Colonic mucosa (tissue), 4 donors: ENCODE measurements at regions not wholly inside any gene's neighbourhood (a gene's known extent, or its start where the extent isn't known, plus 50 kb on each side); places are given as distances from the start of the nearest gene placed in this dataset.

Experiments
- DNase-seq: peaks from one replicate; pipeline ENCODE4 v3.0.0-alpha.2; 2020
- H3K27ac ChIP-seq: fragments of 200-600 bp; one replicate; pipeline ENCODE4 v1.8.0; 2021
- H3K27me3 ChIP-seq: fragments of 200-600 bp; one replicate; pipeline ENCODE4 v1.8.0; 2021
- H3K36me3 ChIP-seq: fragments of 200-600 bp; one replicate; pipeline ENCODE4 v1.8.0; 2021
- H3K4me1 ChIP-seq: fragments of 200-600 bp; one replicate; pipeline ENCODE4 v1.8.0; 2021; ENCODE audit warnings: mild to moderate bottlenecking
- H3K4me3 ChIP-seq: fragments of 200-600 bp; one replicate; pipeline ENCODE4 v1.8.0; 2021
- H3K9ac ChIP-seq, 2 donors: one replicate each; pipeline ENCODE4 v1.7.0; 2013; ENCODE audit warnings: control low read depth in 2 of 2, low read depth in 2 of 2, low read length in 2 of 2
- H3K9me3 ChIP-seq: fragments of 200-600 bp; one replicate; pipeline ENCODE4 v1.8.0; 2021
- intact Hi-C: fragments of 100-400 bp; cut with DNase I; formaldehyde crosslinking; loops from one replicate; pipeline ENCODE4 v1.14.1; 2022
- TF ChIP-seq, protein P1 (sequence below): fragments of 200-600 bp; IDR thresholded peaks from one replicate; pipeline ENCODE4 v1.8.0; 2022; ENCODE audit warnings: antibody characterized with exemption, mild to moderate bottlenecking
- donor health status: healthy.
- donor health status: DM: no; HTN: no; CAD: no.
- donor health status: DM: no; HTN: no; CAD: no.

DNA sequence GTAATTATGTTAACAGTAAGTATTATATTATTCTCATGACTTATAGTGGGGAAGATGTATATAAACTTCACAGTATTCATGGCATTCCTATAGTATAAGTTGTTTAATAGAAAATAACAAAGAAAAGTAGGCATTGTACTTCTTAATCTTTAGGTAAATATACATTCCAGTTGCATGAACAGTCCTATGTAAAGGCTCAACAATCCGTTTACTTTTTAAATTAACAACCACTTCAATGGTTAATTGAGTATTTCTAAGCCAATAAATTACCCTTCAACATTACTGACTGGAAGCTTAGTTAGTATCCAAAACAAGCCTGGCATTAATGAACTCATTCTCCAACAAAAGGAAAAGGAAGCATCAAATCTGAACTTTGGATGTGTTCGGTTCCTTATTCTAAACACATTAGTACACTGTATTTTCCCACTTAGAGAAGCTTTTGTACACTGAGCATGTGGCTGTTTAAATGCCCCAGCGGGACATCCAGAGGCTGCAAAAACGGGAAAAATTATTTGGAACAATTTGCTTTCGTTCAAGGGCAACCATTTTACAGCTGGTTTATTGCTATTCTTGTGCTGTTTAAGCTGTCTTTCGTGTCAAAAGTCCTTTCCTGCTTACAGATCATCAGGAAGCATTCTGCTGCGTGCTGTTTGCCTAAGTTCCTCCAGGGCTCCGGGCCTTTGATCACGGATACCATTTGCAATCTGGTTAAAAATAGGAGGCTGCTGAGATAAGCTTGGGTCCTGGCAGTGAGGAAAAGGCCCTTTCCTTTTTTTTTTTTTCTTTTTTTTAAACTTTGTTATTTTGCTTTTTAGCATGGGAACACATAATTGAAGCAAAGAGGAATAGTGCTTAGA is 460.3 kb downstream of the SPRY1 start:
- no peaks in the 10 kb centered on the region for H3K36me3 ChIP-seq
- H3K9ac ChIP-seq, result no peak overlapping the region
- H3K4me1 ChIP-seq, result no peaks in the 10 kb centered on the region
- H3K9me3 ChIP-seq, result no peaks in the 10 kb centered on the region
- intact Hi-C loops, result no loop called here
- peak overlapping the region; percentile 3 for H3K27ac ChIP-seq
- DNase-seq, result peak; percentile 48
- H3K4me3 ChIP-seq, result no peak overlapping the region
- TF ChIP-seq, protein P1, sequence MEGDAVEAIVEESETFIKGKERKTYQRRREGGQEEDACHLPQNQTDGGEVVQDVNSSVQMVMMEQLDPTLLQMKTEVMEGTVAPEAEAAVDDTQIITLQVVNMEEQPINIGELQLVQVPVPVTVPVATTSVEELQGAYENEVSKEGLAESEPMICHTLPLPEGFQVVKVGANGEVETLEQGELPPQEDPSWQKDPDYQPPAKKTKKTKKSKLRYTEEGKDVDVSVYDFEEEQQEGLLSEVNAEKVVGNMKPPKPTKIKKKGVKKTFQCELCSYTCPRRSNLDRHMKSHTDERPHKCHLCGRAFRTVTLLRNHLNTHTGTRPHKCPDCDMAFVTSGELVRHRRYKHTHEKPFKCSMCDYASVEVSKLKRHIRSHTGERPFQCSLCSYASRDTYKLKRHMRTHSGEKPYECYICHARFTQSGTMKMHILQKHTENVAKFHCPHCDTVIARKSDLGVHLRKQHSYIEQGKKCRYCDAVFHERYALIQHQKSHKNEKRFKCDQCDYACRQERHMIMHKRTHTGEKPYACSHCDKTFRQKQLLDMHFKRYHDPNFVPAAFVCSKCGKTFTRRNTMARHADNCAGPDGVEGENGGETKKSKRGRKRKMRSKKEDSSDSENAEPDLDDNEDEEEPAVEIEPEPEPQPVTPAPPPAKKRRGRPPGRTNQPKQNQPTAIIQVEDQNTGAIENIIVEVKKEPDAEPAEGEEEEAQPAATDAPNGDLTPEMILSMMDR, result no peak
- no peaks in the 10 kb centered on the region for H3K27me3 ChIP-seq

DNA sequence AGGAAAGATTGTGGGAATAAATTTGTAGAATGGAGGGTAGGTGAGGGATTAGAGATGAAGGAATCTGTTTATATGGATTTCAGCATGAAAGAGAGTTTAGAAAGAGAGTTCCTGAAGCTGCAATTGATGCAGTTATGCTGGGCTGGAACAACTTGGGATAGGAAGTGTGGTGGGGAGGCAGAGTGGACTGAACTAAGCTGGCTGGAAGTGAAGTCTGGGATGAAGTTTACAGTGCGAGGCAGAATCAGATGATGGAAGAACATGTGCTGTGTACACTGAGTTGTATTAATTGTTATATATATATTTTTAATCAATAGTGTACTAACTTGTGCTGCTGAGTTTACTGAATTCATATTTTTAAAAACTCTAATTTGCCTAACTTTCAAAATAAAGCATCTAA is 461.9 kb downstream of the SPRY1 start:
- Histone ChIP-seq H3K9me3 (no peaks in the 10 kb centered on the region), H3K27me3 (no peaks in the 10 kb centered on the region), H3K36me3 (no peaks in the 10 kb centered on the region), H3K4me1 (no peaks in the 10 kb centered on the region), H3K9ac (no peak overlapping the region), H3K27ac (no peak overlapping the region), H3K4me3 (no peak overlapping the region)
- TF ChIP-seq, protein P1, result no peak
- no peak for DNase-seq
- intact Hi-C loops, result no loop called here

DNA sequence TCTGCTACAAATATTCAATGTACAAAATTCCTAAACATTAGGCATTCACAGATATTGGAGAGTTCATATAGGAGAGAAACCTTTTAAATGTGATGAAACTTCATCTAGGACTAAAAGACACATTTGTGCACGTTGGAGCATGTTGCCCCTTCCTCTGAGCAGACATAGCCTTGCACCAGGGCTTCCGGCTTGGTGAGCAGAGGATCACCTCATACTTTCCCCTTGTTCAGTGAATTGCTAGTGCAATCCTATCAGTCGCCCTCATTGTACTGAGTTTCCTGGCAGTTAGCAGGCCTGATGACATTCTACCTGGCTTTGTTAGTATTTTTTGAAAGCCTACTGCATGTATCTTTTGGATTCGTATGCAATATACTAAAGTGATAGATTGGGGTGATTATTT is 466.2 kb downstream of the SPRY1 start:
- no peak for DNase-seq
- Histone ChIP-seq H3K27me3 (no peaks in the 10 kb centered on the region), H3K36me3 (no peaks in the 10 kb centered on the region), H3K4me3 (no peak overlapping the region), H3K4me1 (no peaks in the 10 kb centered on the region), H3K9ac (no peak overlapping the region), H3K9me3 (no peaks in the 10 kb centered on the region), H3K27ac (no peak overlapping the region)
- TF ChIP-seq, protein P1, result no peak
- intact Hi-C loops, result no loop called here

DNA sequence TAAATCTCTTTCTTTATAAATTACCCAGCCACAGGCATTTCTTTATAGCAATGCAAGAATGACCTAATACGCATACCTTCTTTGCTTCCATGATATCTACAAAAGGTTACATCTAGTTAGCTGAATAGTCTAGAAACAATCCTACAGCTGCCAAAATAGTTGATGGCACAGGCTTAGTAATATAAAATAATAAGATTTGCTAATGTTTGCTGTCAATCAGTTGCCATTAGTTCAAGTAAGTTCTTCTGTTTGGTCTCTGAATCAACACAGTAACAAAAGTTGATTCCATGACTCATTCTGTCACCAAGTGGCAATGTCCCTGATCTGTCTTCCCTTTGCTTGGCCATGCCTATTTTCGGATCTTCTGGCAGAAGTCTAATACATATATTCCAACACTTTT is 470.2 kb downstream of the SPRY1 start:
- Histone ChIP-seq H3K27me3 (no peaks in the 10 kb centered on the region), H3K9me3 (no peaks in the 10 kb centered on the region), H3K36me3 (no peaks in the 10 kb centered on the region), H3K4me1 (no peaks in the 10 kb centered on the region), H3K4me3 (no peak overlapping the region), H3K27ac (no peak overlapping the region), H3K9ac (no peak overlapping the region)
- intact Hi-C loops, result no loop called here
- no peak for DNase-seq
- TF ChIP-seq, protein P1, result no peak

DNA sequence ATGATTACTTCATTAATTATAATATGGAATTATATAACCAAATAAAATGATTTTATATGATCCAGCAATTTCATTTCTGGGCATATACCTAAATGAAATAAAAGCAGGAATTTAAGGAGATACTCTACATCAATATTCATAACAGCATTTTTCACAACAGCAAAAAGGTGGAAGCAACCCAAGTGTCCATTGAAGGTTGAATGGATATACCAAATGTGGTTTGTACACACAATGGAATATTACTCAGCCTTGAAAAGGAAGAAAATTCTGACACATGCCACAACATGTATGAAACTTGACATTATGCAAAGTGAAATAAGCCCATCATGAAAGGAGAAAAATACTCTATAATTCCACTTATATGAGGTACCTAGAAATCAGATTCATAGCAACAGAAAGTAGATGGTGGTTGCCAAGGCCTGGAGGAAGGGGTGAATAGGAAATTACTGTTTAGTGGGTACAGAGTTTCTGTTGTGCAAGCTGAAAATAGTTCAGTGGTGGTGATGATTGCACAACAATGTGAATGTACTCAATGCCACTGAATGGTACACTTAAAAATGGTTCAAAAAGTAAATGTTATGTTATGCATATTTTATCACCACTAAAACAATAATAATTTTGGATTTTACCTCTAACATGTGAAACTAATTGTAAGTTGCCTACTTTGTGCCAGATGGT is 471.5 kb downstream of the SPRY1 start:
- intact Hi-C loops, result no loop called here
- Histone ChIP-seq H3K9me3 (no peaks in the 10 kb centered on the region), H3K4me3 (no peak overlapping the region), H3K9ac (no peak overlapping the region), H3K4me1 (no peaks in the 10 kb centered on the region), H3K27ac (no peak overlapping the region), H3K27me3 (no peaks in the 10 kb centered on the region), H3K36me3 (no peaks in the 10 kb centered on the region)
- TF ChIP-seq, protein P1, result no peak
- no peak for DNase-seq
